Neural cell (in vitro differentiated cells): ENCODE measurements at regions not wholly inside any gene's neighbourhood (a gene's known extent, or its start where the extent isn't known, plus 50 kb on each side); places are given as distances from the start of the nearest gene placed in this dataset.

ENCODE experiments used
- H2AFZ ChIP-seq: fragments of 200-600, 300-800 bp; sonication (generic), shearing (Covaris generic); 2 replicates; pipeline ENCODE4 v1.6.0; 2014; ENCODE audit warnings: low read depth, mild to moderate bottlenecking, antibody characterized with exemption, low read length, moderate library complexity
- H3F3A ChIP-seq: fragments of 200-600 bp; shearing (Covaris generic); 2 replicates; pipeline ENCODE4 v1.6.1; 2016; ENCODE audit warnings: mild to moderate bottlenecking, moderate library complexity, mixed read lengths, antibody characterized with exemption, low read length; ENCODE audit not compliant: insufficient read depth, poor library complexity, severe bottlenecking
- H3K27ac ChIP-seq: fragments of 200-600, 300-800 bp; sonication (generic), shearing (Covaris generic); 2 replicates; pipeline ENCODE4 v1.5.1; 2014; ENCODE audit warnings: mild to moderate bottlenecking, low read length, moderate library complexity
- H3K27me3 ChIP-seq: fragments of 300-800, 200-600 bp; sonication (generic), shearing (Covaris generic); 2 replicates; pipeline ENCODE4 v1.6.0; 2014; ENCODE audit warnings: mild to moderate bottlenecking, low read depth, low read length, moderate library complexity; ENCODE audit not compliant: insufficient read depth
- H3K36me3 ChIP-seq: fragments of 300-800, 200-600 bp; sonication (generic), shearing (Covaris generic); 2 replicates; pipeline ENCODE4 v1.5.1; 2014; ENCODE audit warnings: mild to moderate bottlenecking, antibody characterized with exemption, low read length, moderate library complexity; ENCODE audit not compliant: insufficient read depth
- H3K4me2 ChIP-seq: fragments of 300-800, 200-600 bp; sonication (generic), shearing (Covaris generic); 2 replicates; pipeline ENCODE4 v1.6.0; 2014; ENCODE audit warnings: mild to moderate bottlenecking, low read length
- H3K4me3 ChIP-seq: fragments of 300-800, 200-600 bp; sonication (generic), shearing (Covaris generic); 2 replicates; pipeline ENCODE4 v1.5.1; 2014; ENCODE audit warnings: mild to moderate bottlenecking, low read length, moderate library complexity
- H3K79me2 ChIP-seq: fragments of 200-600 bp; shearing (Covaris generic); replicated peaks from 2 replicates; pipeline ENCODE4 v1.6.0; 2014; ENCODE audit warnings: mild to moderate bottlenecking, low read length, moderate library complexity; ENCODE audit not compliant: insufficient read depth
- H3K9ac ChIP-seq: fragments of 300-800, 200-600 bp; sonication (generic), shearing (Covaris generic); 2 replicates; pipeline ENCODE4 v1.6.1; 2016; ENCODE audit warnings: mild to moderate bottlenecking, low read length, mixed read lengths
- H3K9me2 ChIP-seq: fragments of 200-600 bp; shearing (Covaris generic); 2 replicates; pipeline ENCODE4 v1.6.1; 2016; ENCODE audit warnings: mild to moderate bottlenecking, low read length, mixed read lengths; ENCODE audit not compliant: insufficient read depth
- H3K9me3 ChIP-seq: fragments of 200-600, 300-800 bp; sonication (generic), shearing (Covaris generic); 2 replicates; pipeline ENCODE4 v1.6.1; 2016; ENCODE audit warnings: mild to moderate bottlenecking, mixed run types, low read length, moderate library complexity, mixed read lengths
- H4K20me1 ChIP-seq: fragments of 200-600 bp; shearing (Covaris generic); 2 replicates; pipeline ENCODE4 v1.6.1; 2016; ENCODE audit warnings: mild to moderate bottlenecking, mixed run types; ENCODE audit not compliant: insufficient read depth
- EP300 ChIP-seq: fragments of 450-650 bp; conservative IDR thresholded peaks from 2 replicates; pipeline ENCODE4 v1.6.1; 2014; ENCODE audit warnings: antibody characterized with exemption, mild to moderate bottlenecking, moderate library complexity; ENCODE audit not compliant: poor library complexity, severe bottlenecking
- EZH2 ChIP-seq: fragments of 200-600, 300-800 bp; shearing (Covaris generic), sonication (generic); IDR thresholded peaks from 2 replicates; pipeline ENCODE4 v1.6.1; 2014; ENCODE audit warnings: antibody characterized with exemption, low read length, borderline replicate concordance, mild to moderate bottlenecking; ENCODE audit not compliant: insufficient read depth, poor library complexity, severe bottlenecking
- MXI1 ChIP-seq: fragments of 450-650 bp; conservative IDR thresholded peaks from 2 replicates; pipeline ENCODE4 v1.6.1; 2014; ENCODE audit warnings: antibody characterized with exemption, mild to moderate bottlenecking; ENCODE audit not compliant: poor library complexity, severe bottlenecking
- POLR2AphosphoS5 ChIP-seq: IDR thresholded peaks from 2 replicates; pipeline ENCODE4 v1.6.1; 2012
- RAD21 ChIP-seq: fragments of 450-650 bp; conservative IDR thresholded peaks from 2 replicates; pipeline ENCODE4 v1.6.1; 2014; ENCODE audit warnings: antibody characterized with exemption, mild to moderate bottlenecking, moderate library complexity
- SMC3 ChIP-seq: fragments of 450-650 bp; conservative IDR thresholded peaks from 2 replicates; pipeline ENCODE4 v1.6.1; 2014; ENCODE audit warnings: antibody characterized with exemption, mild to moderate bottlenecking, moderate library complexity; ENCODE audit not compliant: poor library complexity
- TAF1 ChIP-seq: IDR thresholded peaks from 2 replicates; pipeline ENCODE4 v1.6.1; 2012; ENCODE audit warnings: low read depth
- TF ChIP-seq, protein P1 (sequence below): IDR thresholded peaks from 2 replicates; pipeline ENCODE4 v1.6.1; 2012; ENCODE audit warnings: borderline replicate concordance
- TF ChIP-seq, protein P2 (sequence below): fragments of 450-650 bp; IDR thresholded peaks from 2 replicates; pipeline ENCODE4 v1.5.1; 2014; ENCODE audit warnings: antibody characterized with exemption, mild to moderate bottlenecking, moderate library complexity; ENCODE audit not compliant: poor library complexity, severe bottlenecking

DNA sequence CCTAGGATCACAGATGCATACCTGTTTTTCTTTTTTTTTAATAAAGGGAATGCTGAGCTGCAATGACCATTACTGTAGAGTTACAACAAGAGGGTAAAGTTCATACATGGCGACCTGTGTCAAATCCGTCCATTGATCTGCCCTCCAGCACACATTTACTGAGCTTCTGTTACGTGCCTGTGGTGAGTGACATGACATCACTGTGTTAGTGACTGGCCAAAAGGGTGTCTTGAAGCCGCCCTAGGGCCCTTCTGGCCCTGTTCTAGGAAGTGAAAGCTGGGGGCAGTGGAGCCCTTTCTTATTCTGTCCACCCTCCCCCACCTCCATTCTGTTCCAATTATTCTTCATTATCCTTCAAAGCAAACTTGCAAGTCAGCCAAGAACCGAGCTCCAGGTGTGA is 66.3 kb downstream of the ZIC5 start:
- H3K4me2 ChIP-seq = no peak overlapping the region
- no peak overlapping the region for H3K27ac ChIP-seq
- no peaks in the 10 kb centered on the region for H3K27me3 ChIP-seq
- no peak overlapping the region for H3K9ac ChIP-seq
- TF ChIP-seq, protein P1, sequence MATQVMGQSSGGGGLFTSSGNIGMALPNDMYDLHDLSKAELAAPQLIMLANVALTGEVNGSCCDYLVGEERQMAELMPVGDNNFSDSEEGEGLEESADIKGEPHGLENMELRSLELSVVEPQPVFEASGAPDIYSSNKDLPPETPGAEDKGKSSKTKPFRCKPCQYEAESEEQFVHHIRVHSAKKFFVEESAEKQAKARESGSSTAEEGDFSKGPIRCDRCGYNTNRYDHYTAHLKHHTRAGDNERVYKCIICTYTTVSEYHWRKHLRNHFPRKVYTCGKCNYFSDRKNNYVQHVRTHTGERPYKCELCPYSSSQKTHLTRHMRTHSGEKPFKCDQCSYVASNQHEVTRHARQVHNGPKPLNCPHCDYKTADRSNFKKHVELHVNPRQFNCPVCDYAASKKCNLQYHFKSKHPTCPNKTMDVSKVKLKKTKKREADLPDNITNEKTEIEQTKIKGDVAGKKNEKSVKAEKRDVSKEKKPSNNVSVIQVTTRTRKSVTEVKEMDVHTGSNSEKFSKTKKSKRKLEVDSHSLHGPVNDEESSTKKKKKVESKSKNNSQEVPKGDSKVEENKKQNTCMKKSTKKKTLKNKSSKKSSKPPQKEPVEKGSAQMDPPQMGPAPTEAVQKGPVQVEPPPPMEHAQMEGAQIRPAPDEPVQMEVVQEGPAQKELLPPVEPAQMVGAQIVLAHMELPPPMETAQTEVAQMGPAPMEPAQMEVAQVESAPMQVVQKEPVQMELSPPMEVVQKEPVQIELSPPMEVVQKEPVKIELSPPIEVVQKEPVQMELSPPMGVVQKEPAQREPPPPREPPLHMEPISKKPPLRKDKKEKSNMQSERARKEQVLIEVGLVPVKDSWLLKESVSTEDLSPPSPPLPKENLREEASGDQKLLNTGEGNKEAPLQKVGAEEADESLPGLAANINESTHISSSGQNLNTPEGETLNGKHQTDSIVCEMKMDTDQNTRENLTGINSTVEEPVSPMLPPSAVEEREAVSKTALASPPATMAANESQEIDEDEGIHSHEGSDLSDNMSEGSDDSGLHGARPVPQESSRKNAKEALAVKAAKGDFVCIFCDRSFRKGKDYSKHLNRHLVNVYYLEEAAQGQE = no peak
- TF ChIP-seq POLR2AphosphoS5 (no peak), RAD21 (no peak), TAF1 (no peak), EZH2 (no peak), MXI1 (no peak), SMC3 (no peak), EP300 (no peak)
- TF ChIP-seq, protein P2, sequence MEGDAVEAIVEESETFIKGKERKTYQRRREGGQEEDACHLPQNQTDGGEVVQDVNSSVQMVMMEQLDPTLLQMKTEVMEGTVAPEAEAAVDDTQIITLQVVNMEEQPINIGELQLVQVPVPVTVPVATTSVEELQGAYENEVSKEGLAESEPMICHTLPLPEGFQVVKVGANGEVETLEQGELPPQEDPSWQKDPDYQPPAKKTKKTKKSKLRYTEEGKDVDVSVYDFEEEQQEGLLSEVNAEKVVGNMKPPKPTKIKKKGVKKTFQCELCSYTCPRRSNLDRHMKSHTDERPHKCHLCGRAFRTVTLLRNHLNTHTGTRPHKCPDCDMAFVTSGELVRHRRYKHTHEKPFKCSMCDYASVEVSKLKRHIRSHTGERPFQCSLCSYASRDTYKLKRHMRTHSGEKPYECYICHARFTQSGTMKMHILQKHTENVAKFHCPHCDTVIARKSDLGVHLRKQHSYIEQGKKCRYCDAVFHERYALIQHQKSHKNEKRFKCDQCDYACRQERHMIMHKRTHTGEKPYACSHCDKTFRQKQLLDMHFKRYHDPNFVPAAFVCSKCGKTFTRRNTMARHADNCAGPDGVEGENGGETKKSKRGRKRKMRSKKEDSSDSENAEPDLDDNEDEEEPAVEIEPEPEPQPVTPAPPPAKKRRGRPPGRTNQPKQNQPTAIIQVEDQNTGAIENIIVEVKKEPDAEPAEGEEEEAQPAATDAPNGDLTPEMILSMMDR = no peak
- no peak overlapping the region for H2AFZ ChIP-seq
- no peaks in the 10 kb centered on the region for H3K9me3 ChIP-seq
- H4K20me1 ChIP-seq = no peaks in the 10 kb centered on the region
- H3F3A ChIP-seq = no peaks in the 10 kb centered on the region
- H3K36me3 ChIP-seq = no peaks in the 10 kb centered on the region
- H3K9me2 ChIP-seq = no peaks in the 10 kb centered on the region
- no peak overlapping the region for H3K4me3 ChIP-seq
- no peaks in the 10 kb centered on the region for H3K79me2 ChIP-seq

DNA sequence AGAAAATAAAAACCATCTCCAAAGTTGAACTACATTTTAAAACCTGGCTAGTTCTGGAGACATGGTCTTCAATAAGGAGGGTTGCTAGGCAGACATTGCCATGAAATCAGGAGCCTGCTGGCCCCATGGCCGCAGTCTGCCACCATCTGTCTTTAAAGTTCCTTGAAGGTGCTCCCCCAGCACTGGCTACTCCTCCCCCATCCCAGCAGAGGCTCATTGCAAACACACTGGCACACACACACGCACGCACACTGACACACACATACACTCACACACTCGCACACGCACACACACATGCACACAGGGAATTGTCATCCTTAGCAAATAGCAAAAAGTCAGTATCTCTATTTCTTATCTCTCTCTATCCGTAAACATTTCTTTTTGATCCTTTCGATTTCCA is 68.4 kb downstream of the ZIC5 start:
- Histone ChIP-seq H3F3A (no peaks in the 10 kb centered on the region), H3K27me3 (no peaks in the 10 kb centered on the region), H3K9ac (no peak overlapping the region), H3K4me3 (no peak overlapping the region), H4K20me1 (no peaks in the 10 kb centered on the region), H3K79me2 (no peaks in the 10 kb centered on the region), H3K4me2 (no peak overlapping the region), H3K36me3 (no peaks in the 10 kb centered on the region), H3K27ac (no peak overlapping the region), H3K9me2 (no peaks in the 10 kb centered on the region), H2AFZ (no peak overlapping the region), H3K9me3 (no peaks in the 10 kb centered on the region)
- TF ChIP-seq POLR2AphosphoS5 (no peak), EZH2 (no peak), MXI1 (no peak), EP300 (no peak), SMC3 (no peak), RAD21 (no peak), TAF1 (no peak)
- TF ChIP-seq, protein P2 = no peak
- TF ChIP-seq, protein P1 = no peak
